ENCODE measurements at regions not wholly inside any gene's neighbourhood (a gene's known extent, or its start where the extent isn't known, plus 50 kb on each side); places are given as distances from the start of the nearest gene placed in this dataset.
"Not testable (repeated sequence)": the region's sequence is repeated elsewhere in the genome, so short reads cannot be mapped to it uniquely, and the experiment has no call there.

- no peak for DNase-seq (ENCODE audit: low read depth)
These were observed 263.8 kb downstream of the RAD51AP2 start for GRCh38 chr2:17254421-17254820.

DNA sequence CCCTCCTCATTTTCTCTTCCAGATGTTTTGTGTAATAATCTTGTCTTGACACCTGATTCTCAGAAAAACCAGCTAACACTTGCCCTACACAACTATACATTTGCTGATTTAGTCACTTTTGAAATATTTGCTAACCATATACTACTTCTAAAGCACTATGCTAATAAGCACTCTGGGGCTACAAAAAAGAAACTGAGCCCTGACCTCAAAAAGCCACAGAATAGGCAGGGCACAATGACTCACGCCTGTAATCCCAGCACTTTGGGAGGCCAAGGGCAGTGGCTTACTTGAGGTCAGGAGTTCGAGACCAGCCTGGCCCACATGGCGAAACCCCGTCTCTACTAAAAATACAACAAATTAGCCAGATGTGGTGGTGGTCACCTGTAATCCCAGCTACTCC is 266.0 kb downstream of the RAD51AP2 start:
- DNase-seq (ENCODE audit: low read depth) = no peak

DNA sequence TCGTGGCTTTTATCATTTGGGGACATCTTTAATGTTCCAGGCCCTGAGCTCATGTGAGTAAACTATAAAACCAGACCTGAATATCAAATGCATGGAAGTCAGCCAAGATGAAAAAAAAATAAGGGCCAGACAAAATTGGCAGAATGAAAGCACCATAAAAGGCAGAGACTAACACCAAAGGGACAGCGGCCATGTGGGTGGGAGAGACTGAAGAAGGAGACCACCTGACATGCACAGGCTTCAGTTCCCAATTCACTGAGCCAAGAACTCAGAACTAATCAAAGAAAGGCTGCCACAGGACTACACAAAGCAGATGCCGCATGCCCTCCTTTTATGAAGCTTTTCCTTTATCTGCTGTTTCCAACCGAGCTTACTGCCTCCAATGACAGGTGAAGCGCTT is 267.1 kb downstream of the RAD51AP2 start:
- no peak for DNase-seq (ENCODE audit: low read depth)

DNA sequence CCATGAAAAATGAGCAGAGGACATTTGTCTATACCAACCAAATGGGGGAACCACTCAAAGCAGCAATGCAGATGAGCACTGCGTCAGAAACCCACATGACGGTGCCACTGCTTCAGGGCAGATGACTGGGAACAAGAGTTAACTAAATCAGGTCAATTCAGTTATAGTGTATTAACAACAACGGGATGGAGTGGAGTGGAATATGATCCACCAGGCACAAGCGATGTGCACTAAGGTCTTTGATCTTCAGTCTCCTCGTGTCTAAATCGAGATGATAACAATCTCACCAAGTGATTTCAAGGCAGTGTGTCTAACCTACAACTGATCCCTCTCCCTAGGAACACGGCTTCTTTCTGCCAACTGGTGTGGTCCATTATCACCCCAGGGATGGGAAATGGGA is 269.0 kb downstream of the RAD51AP2 start:
- no peak for DNase-seq (ENCODE audit: low read depth)

DNA sequence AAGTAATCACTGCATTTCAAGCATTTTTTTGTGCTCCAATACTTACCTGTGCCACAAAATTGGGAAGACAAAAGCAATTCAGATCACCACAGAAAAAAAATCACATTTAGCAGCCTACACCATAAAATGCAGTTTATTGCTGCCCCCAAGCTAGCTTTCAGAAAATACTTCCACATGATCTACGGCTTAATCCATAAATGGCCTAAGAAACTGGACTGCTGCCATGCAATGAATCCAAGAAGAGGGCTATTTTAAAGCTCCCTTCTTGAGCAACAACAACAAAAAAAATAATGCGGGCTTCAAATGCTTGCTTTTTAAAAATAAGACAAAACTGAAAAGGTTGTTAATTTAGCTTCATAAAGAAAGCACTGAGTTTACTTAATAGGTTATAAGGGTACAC is 272.3 kb downstream of the RAD51AP2 start:
- DNase-seq (ENCODE audit: low read depth) = no peak

DNA sequence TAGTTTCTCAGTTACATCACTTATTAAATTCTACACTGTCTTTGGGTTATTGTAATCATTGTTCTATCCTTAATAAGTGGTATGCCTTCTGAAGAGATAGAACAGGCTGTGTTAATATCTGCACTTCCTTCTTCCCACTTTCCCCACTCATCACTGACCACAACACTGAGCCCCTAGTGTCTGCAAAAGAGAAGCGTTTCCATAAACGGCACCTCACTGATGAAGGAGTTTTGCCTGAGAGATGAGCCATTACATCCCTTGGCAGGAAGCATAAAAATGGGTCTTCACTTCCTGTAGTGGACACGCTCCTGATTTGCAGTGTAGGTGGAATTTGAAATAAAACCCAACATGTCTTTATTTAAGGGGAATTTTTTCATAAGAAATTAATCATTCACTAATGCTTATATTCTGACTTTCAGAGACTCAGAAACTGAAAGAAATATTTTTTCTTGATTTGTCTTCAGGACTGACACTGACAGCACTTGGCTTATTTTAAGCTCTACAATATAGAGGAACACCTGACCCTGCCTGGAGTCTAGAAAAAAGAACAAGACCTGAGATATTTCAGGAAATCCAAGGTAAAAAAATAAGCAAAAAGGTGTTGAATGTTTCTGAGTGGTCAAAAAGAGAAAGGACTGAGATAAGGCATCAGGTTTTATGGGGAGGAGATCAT is 275.3 kb downstream of the RAD51AP2 start:
- no peak for DNase-seq (ENCODE audit: low read depth)

GRCh38 chr2:17239550-17239949 is 278.7 kb downstream of the RAD51AP2 start:
- DNase-seq (ENCODE audit: low read depth) = no peak

- DNase-seq (ENCODE audit: low read depth) = no peak
These were observed 283.1 kb downstream of the RAD51AP2 start for GRCh38 chr2:17235167-17235566.

GRCh38 chr2:17232776-17233556 is 285.3 kb downstream of the RAD51AP2 start:
- DNase-seq (ENCODE audit: low read depth) = no peak

GRCh38 chr2:17231394-17231965 is 286.8 kb downstream of the RAD51AP2 start:
- no peak for DNase-seq (ENCODE audit: low read depth)

GRCh38 chr2:17229414-17229813 is 288.8 kb downstream of the RAD51AP2 start:
- no peak for DNase-seq (ENCODE audit: low read depth)

GRCh38 chr2:17228461-17228860 is 289.8 kb downstream of the RAD51AP2 start:
- no peak for DNase-seq (ENCODE audit: low read depth)

DNA sequence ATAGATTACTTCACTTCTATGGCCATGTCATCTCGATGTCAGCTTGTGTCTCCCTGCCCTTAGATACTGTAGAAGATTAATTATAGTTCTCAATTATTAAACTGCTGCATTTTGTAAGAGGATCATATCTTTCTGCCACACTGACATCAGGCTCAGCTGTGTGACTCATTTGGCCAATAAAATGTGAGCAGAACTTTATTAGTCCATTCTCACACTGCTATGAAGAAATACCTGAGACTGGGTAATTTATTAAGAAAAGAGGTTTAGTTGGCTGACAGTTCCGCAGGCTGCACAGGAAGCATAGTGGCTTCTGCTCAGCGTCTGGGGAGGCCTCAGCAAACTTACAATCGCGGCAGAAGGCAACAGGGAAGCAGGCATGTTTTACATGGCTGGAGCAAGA is 290.4 kb downstream of the RAD51AP2 start:
- no peak for DNase-seq (ENCODE audit: low read depth)

- no peak for DNase-seq (ENCODE audit: low read depth)
These were observed 291.2 kb downstream of the RAD51AP2 start for GRCh38 chr2:17226941-17227490.

- DNase-seq (ENCODE audit: low read depth) = no peak
These were observed 295.0 kb downstream of the RAD51AP2 start for GRCh38 chr2:17223211-17223610.

DNA sequence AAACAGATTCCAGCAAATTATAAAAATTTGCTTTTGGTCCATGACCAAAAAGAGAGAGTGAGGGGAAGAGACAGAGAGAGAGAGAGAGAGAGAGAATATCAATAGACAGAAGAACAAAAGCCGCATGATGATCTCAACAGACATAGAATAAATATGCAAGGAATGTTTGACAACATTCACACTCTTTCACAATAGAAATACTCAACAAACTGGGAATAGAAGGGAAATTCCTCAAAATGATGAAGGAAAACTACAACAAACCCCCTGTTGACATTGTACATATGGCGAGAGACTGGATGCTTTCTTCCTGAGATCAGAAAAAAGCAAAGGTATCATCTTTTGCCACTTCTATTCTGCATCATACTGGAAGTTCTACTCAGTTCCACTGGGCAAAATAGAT is 309.7 kb downstream of the RAD51AP2 start:
- no peak for DNase-seq (ENCODE audit: low read depth)

DNA sequence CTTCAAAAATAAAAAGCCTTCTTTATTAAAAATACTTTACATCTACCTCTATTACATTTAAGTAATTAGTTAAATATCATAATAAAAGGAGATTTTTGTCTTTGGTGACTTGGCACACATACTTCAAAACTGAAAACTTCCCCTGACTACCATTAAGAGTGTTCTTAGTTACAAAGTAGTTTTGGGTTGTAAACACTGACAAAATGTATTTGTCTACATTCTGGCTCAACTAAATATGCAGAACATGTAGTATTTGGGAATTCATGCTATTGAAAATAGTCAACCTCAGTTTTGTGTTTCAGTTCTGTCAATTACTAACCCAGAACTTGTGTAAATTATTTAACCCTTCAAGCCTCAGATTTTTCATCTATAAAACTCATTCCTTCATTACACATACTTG is 311.5 kb downstream of the RAD51AP2 start:
- DNase-seq (ENCODE audit: low read depth) = no peak

DNA sequence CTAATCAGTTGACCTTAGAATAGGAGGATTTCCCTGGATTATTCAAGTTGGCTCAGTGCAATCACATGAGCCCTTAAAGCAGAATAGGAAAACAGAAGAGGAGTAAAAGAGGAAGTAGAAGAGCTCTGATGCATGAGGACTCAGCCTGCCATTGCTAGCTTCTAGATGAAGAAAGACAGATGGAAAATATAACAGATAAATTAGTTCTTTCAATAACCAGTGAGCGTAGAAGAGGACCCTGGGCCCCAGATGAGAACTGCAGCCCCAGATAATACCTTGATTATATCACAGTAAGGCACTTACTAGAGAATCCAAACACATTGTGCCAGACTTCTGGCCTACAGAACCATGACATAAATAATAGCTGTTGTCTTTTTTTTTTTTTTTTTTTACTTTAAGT is 314.0 kb downstream of the RAD51AP2 start:
- not testable (repeated sequence) for DNase-seq (ENCODE audit: low read depth)

DNA sequence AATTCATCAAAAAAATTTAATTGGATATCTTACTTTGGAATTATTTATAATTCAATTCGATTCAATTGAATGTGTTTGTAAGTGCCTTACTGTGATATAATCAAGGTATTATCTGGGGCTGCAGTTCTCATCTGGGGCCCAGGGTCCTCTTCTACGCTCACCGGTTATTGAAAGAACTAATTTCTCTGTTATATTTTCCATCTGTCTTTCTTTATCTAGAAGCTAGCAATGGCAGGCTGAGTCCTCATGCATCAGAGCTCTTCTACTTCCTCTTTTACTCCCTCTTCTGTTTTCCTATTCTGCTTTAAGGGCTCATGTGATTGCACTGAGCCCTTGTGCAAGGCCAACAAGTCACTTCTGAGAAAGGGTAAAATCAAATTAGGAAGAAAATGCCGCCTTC is 315.6 kb downstream of the RAD51AP2 start:
- not testable (repeated sequence) for DNase-seq (ENCODE audit: low read depth)

DNA sequence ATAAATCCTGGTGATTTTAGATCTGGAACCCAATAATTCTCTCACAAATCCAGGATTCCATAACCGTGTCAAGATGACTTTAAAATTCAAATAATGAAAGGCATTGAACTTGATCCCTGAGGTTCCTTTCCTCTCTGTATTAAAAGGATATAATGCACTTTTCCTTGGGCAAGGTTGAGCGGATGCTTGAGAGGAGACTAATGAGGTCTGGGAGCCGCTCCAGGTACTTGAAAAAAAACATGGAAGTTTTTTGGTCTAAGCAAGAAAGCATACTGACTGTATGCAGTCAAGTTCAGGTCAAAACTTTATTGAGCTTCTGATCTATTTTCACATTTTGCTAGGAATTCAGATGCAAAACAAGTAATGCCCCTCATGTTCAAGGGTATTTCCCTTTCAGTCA is 318.5 kb downstream of the RAD51AP2 start:
- DNase-seq (ENCODE audit: low read depth) = no peak

DNA sequence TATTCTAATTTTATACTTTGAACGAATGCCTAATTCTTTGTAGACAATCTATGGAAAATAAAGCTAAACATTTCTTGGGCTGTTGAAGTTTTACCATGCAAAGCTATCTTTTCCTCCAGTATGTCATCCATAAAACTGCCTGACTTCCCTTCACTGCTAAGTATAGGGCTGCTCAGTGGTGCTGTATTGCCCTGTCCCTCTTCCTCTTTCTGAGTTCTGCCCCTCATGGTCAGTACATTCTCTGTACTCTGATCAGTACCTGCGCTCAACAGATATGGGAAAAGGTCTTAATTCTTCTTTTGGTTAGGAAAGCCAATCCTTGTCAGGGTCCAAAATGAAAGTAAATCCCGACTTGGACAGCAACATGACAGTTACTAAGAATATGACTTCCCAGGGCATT is 321.9 kb downstream of the RAD51AP2 start:
- no peak for DNase-seq (ENCODE audit: low read depth)

- no peak for DNase-seq (ENCODE audit: low read depth)
These were observed 323.2 kb downstream of the RAD51AP2 start for GRCh38 chr2:17195016-17195415.

DNA sequence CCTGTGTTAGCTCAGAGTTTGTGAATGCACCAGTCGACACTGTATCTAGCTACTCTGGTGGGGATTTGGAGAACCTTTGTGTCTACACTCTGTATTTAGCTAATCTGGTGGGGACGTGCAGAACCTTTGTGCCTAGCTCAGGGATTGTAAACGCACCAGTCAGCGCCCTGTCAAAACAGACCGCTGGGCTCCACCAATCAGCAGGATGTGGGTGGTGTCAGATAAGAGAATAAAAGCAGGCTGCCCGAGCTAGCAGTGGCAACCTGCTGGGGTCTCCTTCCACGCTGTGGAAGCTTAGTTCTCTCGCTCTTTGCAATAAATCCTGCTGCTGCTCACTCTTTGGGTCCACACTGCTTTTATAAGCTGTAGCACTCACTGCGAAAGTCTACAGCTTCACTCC is 324.2 kb downstream of the RAD51AP2 start:
- DNase-seq (ENCODE audit: low read depth) = no peak
